Hepatocyte (in vitro differentiated cells): ENCODE measurements at regions not wholly inside any gene's neighbourhood (a gene's known extent, or its start where the extent isn't known, plus 50 kb on each side); places are given as distances from the start of the nearest gene placed in this dataset.

Experiments
- DNase-seq: peaks from one replicate; pipeline ENCODE4 v3.0.0-alpha.2; 2016; ENCODE audit warnings: low spot score
- H2AFZ ChIP-seq: fragments of 200-600 bp; sonication (generic); 2 replicates; pipeline ENCODE4 v1.6.0; 2016; ENCODE audit warnings: antibody characterized with exemption, mild to moderate bottlenecking
- H3K27ac ChIP-seq: fragments of 200-600 bp; sonication (generic); 2 replicates; pipeline ENCODE4 v1.5.1; 2016; ENCODE audit warnings: mild to moderate bottlenecking
- H3K27me3 ChIP-seq: fragments of 200-600 bp; sonication (generic); 2 replicates; pipeline ENCODE4 v1.6.1; 2016
- H3K36me3 ChIP-seq: fragments of 200-600 bp; sonication (generic); replicated peaks from 2 replicates; pipeline ENCODE4 v1.5.1; 2016; ENCODE audit warnings: low read depth; ENCODE audit not compliant: insufficient read depth
- H3K4me1 ChIP-seq: fragments of 200-600 bp; sonication (generic); 2 replicates; pipeline ENCODE4 v1.5.1; 2016; ENCODE audit warnings: mild to moderate bottlenecking, moderate library complexity; ENCODE audit not compliant: insufficient read depth
- H3K4me2 ChIP-seq: fragments of 200-600 bp; sonication (generic); 2 replicates; pipeline ENCODE4 v1.6.0; 2016
- H3K4me3 ChIP-seq: fragments of 200-600 bp; sonication (generic); 2 replicates; pipeline ENCODE4 v1.5.1; 2016; ENCODE audit warnings: mild to moderate bottlenecking
- H3K79me2 ChIP-seq: fragments of 200-600 bp; sonication (generic); 2 replicates; pipeline ENCODE4 v1.6.0; 2017; ENCODE audit warnings: mild to moderate bottlenecking
- H3K9me2 ChIP-seq: fragments of 200-600 bp; sonication (generic); replicated peaks from 2 replicates; pipeline ENCODE4 v1.6.0; 2017; ENCODE audit warnings: mild to moderate bottlenecking; ENCODE audit not compliant: insufficient read depth
- H3K9me3 ChIP-seq: fragments of 200-600 bp; sonication (generic); 2 replicates; pipeline ENCODE4 v1.5.1; 2016; ENCODE audit warnings: low read depth, mild to moderate bottlenecking
- H4K20me1 ChIP-seq: fragments of 200-600 bp; sonication (generic); 2 replicates; pipeline ENCODE4 v1.6.0; 2016; ENCODE audit warnings: mild to moderate bottlenecking; ENCODE audit not compliant: insufficient read depth, poor library complexity, severe bottlenecking
- EZH2 ChIP-seq: fragments of 200-600 bp; sonication (generic); IDR thresholded peaks from 2 replicates; pipeline ENCODE4 v1.6.1; 2016; ENCODE audit warnings: antibody characterized with exemption, mild to moderate bottlenecking, borderline replicate concordance
- EZH2phosphoT487 ChIP-seq: fragments of 200-600 bp; sonication (generic); IDR thresholded peaks from one replicate; pipeline ENCODE4 v1.6.1; 2018; ENCODE audit warnings: antibody characterized with exemption, mild to moderate bottlenecking, low read depth, moderate library complexity; ENCODE audit not compliant: unreplicated experiment, severe bottlenecking
- WGBS: methylation state at CpG from one replicate; pipeline ENCODE4 v1.1.6; 2016; ENCODE audit warnings: low lambda C conversion rate; ENCODE audit errors: missing lambda C conversion rate; 5-methylcytosine and 5-hydroxymethylcytosine counted together
- TF ChIP-seq, protein P1 (sequence below): fragments of 200-600 bp; sonication (generic); IDR thresholded peaks from 2 replicates; pipeline ENCODE4 v1.5.1; 2016; ENCODE audit warnings: antibody characterized with exemption, mild to moderate bottlenecking; ENCODE audit not compliant: poor library complexity

DNA sequence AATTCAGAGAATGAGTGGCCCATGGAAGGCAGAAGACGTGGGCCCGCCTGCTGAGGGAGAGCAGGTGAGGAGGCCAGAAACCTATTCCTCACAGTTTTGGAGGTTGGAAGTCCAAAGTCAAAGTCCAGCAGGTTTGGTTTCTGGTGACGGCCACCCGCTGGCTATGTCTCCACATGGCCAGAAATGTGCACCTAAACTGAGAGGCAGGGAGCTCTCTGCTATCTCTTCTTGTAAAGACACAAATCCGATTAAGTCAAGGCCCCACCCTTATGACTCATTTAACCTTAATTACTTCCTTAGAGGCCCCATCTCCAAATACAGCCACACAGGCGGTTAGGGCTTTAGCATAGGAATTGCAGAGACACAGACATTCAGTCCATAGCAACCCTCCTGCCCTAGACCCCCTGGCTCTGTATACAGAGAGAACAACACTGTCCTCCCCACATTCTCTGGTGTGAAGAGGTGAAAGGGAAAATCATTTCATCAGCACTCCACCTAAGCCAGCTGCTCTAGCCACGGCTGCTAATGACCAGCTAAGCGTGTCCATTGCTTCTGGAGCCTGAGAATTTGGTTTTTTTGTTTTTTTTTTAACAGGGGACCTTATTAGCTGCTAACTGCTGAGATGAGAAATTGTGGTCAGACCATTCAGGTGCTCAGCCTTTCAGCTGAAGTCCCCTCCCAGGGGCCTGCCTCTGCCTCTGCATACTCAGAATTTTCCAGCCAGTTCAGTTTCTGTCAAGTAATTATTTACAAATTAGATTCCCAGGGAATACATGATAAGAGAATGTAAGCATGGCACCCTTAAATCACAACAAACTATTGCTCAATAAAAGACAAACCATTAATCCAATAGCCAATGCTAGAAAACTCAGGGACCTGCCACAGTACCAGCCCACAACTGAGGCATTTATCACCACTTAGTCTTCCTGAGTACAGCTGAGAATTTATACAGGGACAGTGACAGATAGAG is 368.7 kb upstream of the ID2 start:
- peak; percentile 67 for DNase-seq

DNA sequence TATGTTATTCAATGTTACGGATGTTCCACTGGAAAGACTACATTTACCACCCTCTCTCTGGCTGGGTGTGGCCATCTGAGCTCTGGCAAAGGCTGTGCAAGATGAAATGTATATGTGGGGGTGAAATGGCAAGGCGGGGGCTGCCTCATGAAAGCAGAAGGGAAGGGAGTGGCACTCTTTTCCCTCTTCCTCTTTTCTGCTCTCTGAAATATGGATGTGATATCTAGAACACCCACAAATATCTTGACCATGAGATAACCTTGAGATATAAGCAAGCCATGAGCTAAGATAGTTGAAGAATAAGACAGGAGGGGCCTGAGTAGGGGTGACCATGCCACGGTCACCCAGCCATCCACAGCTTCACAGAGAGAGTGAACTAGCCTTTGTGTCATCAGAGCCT is 367.8 kb upstream of the ID2 start:
- Histone ChIP-seq H3K36me3 (no peaks in the 10 kb centered on the region), H2AFZ (no peak overlapping the region), H3K9me2 (no peaks in the 10 kb centered on the region), H3K4me3 (no peak overlapping the region), H3K4me2 (no peak overlapping the region), H3K27ac (peak overlapping the region; percentile 89), H3K27me3 (no peaks in the 10 kb centered on the region), H3K9me3 (no peaks in the 10 kb centered on the region), H4K20me1 (no peaks in the 10 kb centered on the region), H3K79me2 (no peaks in the 10 kb centered on the region), H3K4me1 (peaks cover 21% of the 10 kb centered on the region)
- 98% methylated on average over 3 of the region's 3 CpGs for WGBS
- TF ChIP-seq, protein P1, sequence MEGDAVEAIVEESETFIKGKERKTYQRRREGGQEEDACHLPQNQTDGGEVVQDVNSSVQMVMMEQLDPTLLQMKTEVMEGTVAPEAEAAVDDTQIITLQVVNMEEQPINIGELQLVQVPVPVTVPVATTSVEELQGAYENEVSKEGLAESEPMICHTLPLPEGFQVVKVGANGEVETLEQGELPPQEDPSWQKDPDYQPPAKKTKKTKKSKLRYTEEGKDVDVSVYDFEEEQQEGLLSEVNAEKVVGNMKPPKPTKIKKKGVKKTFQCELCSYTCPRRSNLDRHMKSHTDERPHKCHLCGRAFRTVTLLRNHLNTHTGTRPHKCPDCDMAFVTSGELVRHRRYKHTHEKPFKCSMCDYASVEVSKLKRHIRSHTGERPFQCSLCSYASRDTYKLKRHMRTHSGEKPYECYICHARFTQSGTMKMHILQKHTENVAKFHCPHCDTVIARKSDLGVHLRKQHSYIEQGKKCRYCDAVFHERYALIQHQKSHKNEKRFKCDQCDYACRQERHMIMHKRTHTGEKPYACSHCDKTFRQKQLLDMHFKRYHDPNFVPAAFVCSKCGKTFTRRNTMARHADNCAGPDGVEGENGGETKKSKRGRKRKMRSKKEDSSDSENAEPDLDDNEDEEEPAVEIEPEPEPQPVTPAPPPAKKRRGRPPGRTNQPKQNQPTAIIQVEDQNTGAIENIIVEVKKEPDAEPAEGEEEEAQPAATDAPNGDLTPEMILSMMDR: no peak
- TF ChIP-seq EZH2 (no peak), EZH2phosphoT487 (no peak)
- no peak for DNase-seq

More for the DNA sequence above, 368.7 kb upstream of the ID2 start:
- no peaks in the 10 kb centered on the region for H3K9me2 ChIP-seq
- H3K9me3 ChIP-seq: no peaks in the 10 kb centered on the region
- 59% methylated on average over 8 of the region's 8 CpGs for WGBS
- H3K4me2 ChIP-seq: peak overlapping the region; percentile 13
- no peak overlapping the region for H2AFZ ChIP-seq
- no peaks in the 10 kb centered on the region for H3K36me3 ChIP-seq
- H3K27ac ChIP-seq: peak overlapping the region; percentile 89
- TF ChIP-seq EZH2phosphoT487 (no peak), EZH2 (no peak)
- TF ChIP-seq, protein P1: no peak
- H3K4me1 ChIP-seq: peaks cover 21% of the 10 kb centered on the region
- no peak overlapping the region for H3K4me3 ChIP-seq
- no peaks in the 10 kb centered on the region for H3K27me3 ChIP-seq
- no peaks in the 10 kb centered on the region for H3K79me2 ChIP-seq
- H4K20me1 ChIP-seq: no peaks in the 10 kb centered on the region

DNA sequence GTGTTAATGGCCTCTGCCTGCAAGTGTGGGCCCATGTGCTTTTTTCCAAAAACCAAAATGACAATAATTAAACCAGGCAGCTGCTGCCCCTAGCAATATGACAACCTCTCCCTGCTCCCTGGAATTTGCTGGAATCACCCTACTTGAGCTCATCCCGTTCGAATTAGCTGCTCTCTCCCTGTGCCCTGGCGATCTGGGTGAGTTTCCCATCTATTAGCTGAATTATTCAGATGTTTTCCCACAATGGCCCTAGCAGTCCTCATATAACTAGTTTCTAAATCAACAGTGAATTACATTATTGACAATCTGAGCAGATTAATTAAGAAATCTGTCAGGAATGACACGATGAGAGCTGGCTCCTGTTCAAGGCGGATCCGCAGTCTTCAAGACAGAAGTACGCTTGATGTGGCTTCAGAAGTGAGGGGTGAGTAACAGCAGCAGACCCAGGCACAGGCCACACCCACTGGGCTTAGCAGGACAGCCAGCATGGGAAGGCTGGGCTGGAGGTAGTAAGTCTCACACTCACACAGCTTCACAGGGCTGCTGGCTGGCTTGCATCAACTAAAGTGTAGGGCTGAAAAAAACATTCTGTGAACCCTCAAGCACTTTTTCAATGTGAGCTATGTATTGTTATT is 366.2 kb upstream of the ID2 start:
- no peak overlapping the region for H2AFZ ChIP-seq
- no peaks in the 10 kb centered on the region for H3K9me3 ChIP-seq
- H3K36me3 ChIP-seq: no peaks in the 10 kb centered on the region

DNA sequence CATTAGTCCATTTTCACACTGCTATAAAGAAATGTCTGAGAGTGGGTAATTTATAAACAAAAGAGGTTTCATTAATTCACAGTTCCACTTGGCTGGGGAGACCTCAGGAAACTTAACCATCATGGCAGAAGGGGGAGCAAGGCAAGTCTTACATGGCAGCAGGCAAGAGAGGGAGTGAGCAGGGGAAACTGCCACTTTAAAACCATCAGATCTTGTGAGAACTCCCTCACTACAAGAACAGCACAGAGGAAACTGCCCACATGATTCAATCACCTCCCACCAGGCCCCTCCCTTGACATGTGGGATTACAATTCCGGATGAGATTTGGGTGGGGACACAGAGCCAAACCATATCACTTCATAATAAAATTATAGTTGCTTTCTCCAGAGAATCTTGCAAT is 365.5 kb upstream of the ID2 start:
- Histone ChIP-seq H3K27me3 (no peaks in the 10 kb centered on the region), H3K4me2 (no peak overlapping the region), H3K9me3 (no peaks in the 10 kb centered on the region), H2AFZ (no peak overlapping the region), H3K27ac (no peak overlapping the region), H4K20me1 (no peaks in the 10 kb centered on the region), H3K4me3 (no peak overlapping the region), H3K36me3 (no peaks in the 10 kb centered on the region), H3K4me1 (peaks cover 21% of the 10 kb centered on the region), H3K9me2 (no peaks in the 10 kb centered on the region), H3K79me2 (no peaks in the 10 kb centered on the region)
- WGBS: 71% methylated on average over 1 of the region's 1 CpG
- no peak for TF ChIP-seq EZH2phosphoT487
- no peak for TF ChIP-seq EZH2
- TF ChIP-seq, protein P1: no peak
- DNase-seq: no peak

More for the DNA sequence above, 366.2 kb upstream of the ID2 start:
- peak; percentile 82 for DNase-seq
- Histone ChIP-seq H3K4me1 (peaks cover 21% of the 10 kb centered on the region), H3K4me2 (no peak overlapping the region), H3K79me2 (no peaks in the 10 kb centered on the region), H3K4me3 (no peak overlapping the region), H3K27me3 (no peaks in the 10 kb centered on the region), H4K20me1 (no peaks in the 10 kb centered on the region), H3K9me2 (no peaks in the 10 kb centered on the region), H3K27ac (no peak overlapping the region)
- 69% methylated on average over 7 of the region's 7 CpGs for WGBS
- TF ChIP-seq EZH2phosphoT487: no peak
